Astrocyte of the spinal cord (primary cell): ENCODE measurements at regions not wholly inside any gene's neighbourhood (a gene's known extent, or its start where the extent isn't known, plus 50 kb on each side); places are given as distances from the start of the nearest gene placed in this dataset.

Experiments used
- DNase-seq: peaks from one replicate; pipeline ENCODE4 v3.0.0; 2011; ENCODE audit warnings: low read depth, low spot score
- H3K4me3 ChIP-seq: 2 replicates; pipeline ENCODE4 v1.5.1; 2011; ENCODE audit warnings: low read depth, mild to moderate bottlenecking, low read length, moderate library complexity
- CTCF ChIP-seq: IDR thresholded peaks from 2 replicates; pipeline ENCODE4 v1.5.1; 2012; ENCODE audit warnings: low read depth, mild to moderate bottlenecking, low read length, inconsistent platforms
- in situ Hi-C: cut with HindIII; loops from 2 replicates; pipeline ENCODE4 v1.10.0; 2017; ENCODE audit warnings: low sequenced_read_pairs

GRCh38 chr13:21796775-21797514 lies 126.1 kb downstream of the FGF9 start:
- no peak for DNase-seq
- no peak for TF ChIP-seq CTCF
- no peak overlapping the region for H3K4me3 ChIP-seq
- in situ Hi-C loops = no loop called here

- TF ChIP-seq CTCF = no peak
- H3K4me3 ChIP-seq = no peak overlapping the region
- no peak for DNase-seq
- in situ Hi-C loops = no loop called here
These were observed 126.9 kb downstream of the FGF9 start for GRCh38 chr13:21797736-21798135.

GRCh38 chr13:21798181-21798580 lies 127.3 kb downstream of the FGF9 start:
- in situ Hi-C loops = no loop called here
- TF ChIP-seq CTCF = no peak
- H3K4me3 ChIP-seq = no peak overlapping the region
- no peak for DNase-seq

DNA sequence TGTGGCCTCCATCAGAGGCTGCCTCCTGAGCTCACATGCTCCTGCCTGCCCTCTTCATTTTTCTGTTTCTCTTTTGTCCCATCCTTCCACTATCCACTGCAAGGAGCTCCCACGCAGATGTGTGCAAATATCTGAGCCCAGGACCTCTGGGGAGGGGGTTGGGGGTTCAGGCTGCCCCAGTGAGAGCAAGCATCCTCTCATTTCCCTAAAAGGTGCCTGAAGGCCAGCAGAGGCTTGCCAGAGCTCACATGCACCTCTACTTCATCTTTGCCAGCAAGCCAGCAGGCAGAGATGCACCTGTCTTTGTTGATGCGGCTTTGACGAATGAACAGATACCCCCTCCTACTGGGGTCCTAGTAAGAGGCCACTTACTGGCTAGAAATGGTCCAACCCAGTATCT lies 128.8 kb downstream of the FGF9 start:
- in situ Hi-C loops = no loop called here
- no peak for TF ChIP-seq CTCF
- H3K4me3 ChIP-seq = no peak overlapping the region
- no peak for DNase-seq

- DNase-seq = no peak
- in situ Hi-C loops = no loop called here
- no peak overlapping the region for H3K4me3 ChIP-seq
- no peak for TF ChIP-seq CTCF
These were observed 130.2 kb downstream of the FGF9 start for GRCh38 chr13:21800837-21801616.

DNA sequence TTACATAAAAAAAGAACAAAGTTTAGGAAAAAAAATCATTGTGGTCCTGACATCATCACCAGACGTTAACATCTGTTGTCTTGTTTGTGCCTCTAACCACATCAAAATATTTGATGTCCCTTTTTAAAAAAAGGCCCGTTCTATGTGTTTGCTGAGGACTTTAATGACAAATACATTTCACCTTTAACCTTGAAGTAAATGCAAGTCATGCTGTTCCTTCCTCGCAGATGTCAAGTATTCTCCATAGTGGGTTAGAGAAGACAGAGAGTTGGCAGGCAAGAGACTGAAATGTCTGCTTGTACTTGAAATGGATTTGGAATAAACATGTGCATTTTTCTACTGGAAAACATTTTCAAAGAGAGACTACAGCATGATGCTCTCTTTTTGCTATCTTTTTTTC lies 134.9 kb downstream of the FGF9 start:
- H3K4me3 ChIP-seq = no peak overlapping the region
- DNase-seq = no peak
- in situ Hi-C loops = no loop called here
- no peak for TF ChIP-seq CTCF
